B cell (primary cell): ENCODE measurements at regions not wholly inside any gene's neighbourhood (a gene's known extent, or its start where the extent isn't known, plus 50 kb on each side); places are given as distances from the start of the nearest gene placed in this dataset.

Experiments
- ATAC-seq: fragments of 200-7000 bp; cut with Tn5 transposase; one replicate; pipeline ENCODE4 v1.10.0; 2021; ENCODE audit warnings: low read depth, mild to moderate bottlenecking, moderate number of reproducible peaks, moderate library complexity
- CTCF ChIA-PET: fragments of 350-600 bp; sonication (Branson Sonifier 250); formaldehyde crosslinking; loops from one replicate; lab custom pipeline; 2021; ENCODE audit warnings: antibody characterized with exemption, inconsistent platforms; lab: Charles Lee
- POLR2A ChIA-PET: fragments of 350-600 bp; sonication (Branson Sonifier 250); formaldehyde crosslinking; loops from one replicate; lab custom pipeline; 2021; ENCODE audit warnings: antibody characterized with exemption; lab: Charles Lee
- DNase-seq: peaks from one replicate; pipeline ENCODE4 v3.0.0; 2013
- H2AFZ ChIP-seq: 2 replicates; pipeline ENCODE4 v1.6.1; 2012; ENCODE audit warnings: mild to moderate bottlenecking, low read depth, low read length; ENCODE audit not compliant: insufficient read depth, poor library complexity, severe bottlenecking
- H3K27ac ChIP-seq, 2 donors: 1 replicate in 1 of 2; 2 replicates in 1 of 2; pipeline ENCODE4 v1.5.1; 2012 to 2013; ENCODE audit warnings: low read length in 2 of 2, mild to moderate bottlenecking in 2 of 2, moderate library complexity in 1 of 2
- H3K27me3 ChIP-seq, 4 experiments: fragments of 200-600 bp in 1 of 4; sonication (generic) in 1 of 4; replicated peaks in 1 of 4; 1 replicate in 2 of 4; 2 replicates in 2 of 4; pipeline versions ENCODE4 v1.6.1 to v1.7.0; 2013 to 2016; ENCODE audit warnings: low read length in 3 of 4, mild to moderate bottlenecking in 2 of 4, mixed read lengths in 1 of 4, moderate library complexity in 1 of 4; ENCODE audit not compliant: insufficient read depth in 4 of 4, control insufficient read depth in 3 of 4; ENCODE audit errors: control extremely low read depth in 1 of 4
- H3K36me3 ChIP-seq, 2 experiments: replicated peaks in 1 of 2; 1 replicate in 1 of 2; 2 replicates in 1 of 2; pipeline versions ENCODE4 v1.6.1 to v1.7.1; 2013; ENCODE audit warnings: low read length in 1 of 2; ENCODE audit not compliant: insufficient read depth in 2 of 2, control insufficient read depth in 1 of 2; ENCODE audit errors: control extremely low read depth in 1 of 2, extremely low read depth in 1 of 2
- H3K4me1 ChIP-seq, 2 donors: fragments of 200-600 bp in 1 of 2; sonication (generic) in 1 of 2; 1 replicate in 1 of 2; 2 replicates in 1 of 2; pipeline versions ENCODE4 v1.5.1 to v1.6.1; 2013 to 2017; ENCODE audit warnings: low read length in 2 of 2; ENCODE audit not compliant: control insufficient read depth in 2 of 2, insufficient read depth in 2 of 2
- H3K4me2 ChIP-seq: replicated peaks from 2 replicates; pipeline ENCODE3; 2012; ENCODE audit warnings: mild to moderate bottlenecking, low read depth, low read length; ENCODE audit not compliant: poor library complexity, severe bottlenecking
- H3K4me3 ChIP-seq, 5 experiments: fragments of 200-600 bp in 1 of 5; sonication (generic) in 1 of 5; 1 replicate in 3 of 5; 2 replicates in 2 of 5; pipeline versions ENCODE4 v1.5.1 to v1.7.0; 2011 to 2016; ENCODE audit warnings: low read length in 4 of 5, mild to moderate bottlenecking in 4 of 5, low read depth in 2 of 5, control low read depth in 1 of 5, moderate library complexity in 1 of 5; ENCODE audit not compliant: insufficient read depth in 1 of 5; ENCODE audit errors: control extremely low read depth in 1 of 5, extremely low read depth in 1 of 5
- H3K79me2 ChIP-seq: fragments of 200-600 bp; sonication (generic); one replicate; pipeline ENCODE4 v1.6.0; 2016; ENCODE audit warnings: low read length; ENCODE audit not compliant: control insufficient read depth, insufficient read depth
- H3K9ac ChIP-seq: fragments of 200-600 bp; sonication (generic); 2 replicates; pipeline ENCODE4 v1.6.1; 2017; ENCODE audit warnings: mild to moderate bottlenecking, low read length, moderate library complexity
- H3K9me3 ChIP-seq, 3 donors: one replicate each; pipeline versions ENCODE4 v1.6.1 to v1.7.1; 2013; ENCODE audit warnings: low read length in 2 of 3; ENCODE audit not compliant: control insufficient read depth in 2 of 3, insufficient read depth in 1 of 3; ENCODE audit errors: control extremely low read depth in 1 of 3
- H4K20me1 ChIP-seq: 2 replicates; pipeline ENCODE4 v1.6.0; 2012; ENCODE audit warnings: mild to moderate bottlenecking, low read length; ENCODE audit not compliant: insufficient read depth, control insufficient read depth, poor library complexity, severe bottlenecking
- H3K27ac Mint-ChIP-seq: one replicate; pipeline ENCODE4 v1.8.0; 2021; ENCODE audit warnings: mixed read lengths
- H3K27me3 Mint-ChIP-seq: one replicate; pipeline ENCODE4 v1.8.0; 2021; ENCODE audit warnings: mixed read lengths
- H3K4me1 Mint-ChIP-seq: one replicate; pipeline ENCODE4 v1.8.0; 2021; ENCODE audit warnings: mixed read lengths
- H3K4me3 Mint-ChIP-seq: one replicate; pipeline ENCODE4 v1.8.0; 2021; ENCODE audit warnings: mixed read lengths
- H3K9me3 Mint-ChIP-seq: one replicate; pipeline ENCODE4 v1.8.0; 2022; ENCODE audit warnings: mixed read lengths; ENCODE audit not compliant: insufficient read depth
- CTCF ChIP-seq: fragments of 200-600 bp; IDR thresholded peaks from one replicate; pipeline ENCODE4 v1.8.0; 2022; ENCODE audit warnings: antibody characterized with exemption, mild to moderate bottlenecking
- EZH2 ChIP-seq: IDR thresholded peaks from 2 replicates; pipeline ENCODE4 v1.6.1; 2012; ENCODE audit warnings: borderline replicate concordance, low read depth, mild to moderate bottlenecking, moderate library complexity, low read length; ENCODE audit not compliant: insufficient read depth, poor library complexity, severe bottlenecking
- WGBS: methylation state at CpG from one replicate; pipeline ENCODE4 v1.1.5; 2013; ENCODE audit warnings: missing lambda C conversion rate; ENCODE audit not compliant: insufficient coverage; 5-methylcytosine and 5-hydroxymethylcytosine counted together
- intact Hi-C: fragments of 100-400 bp; cut with micrococcal nuclease; formaldehyde crosslinking; loops from one replicate; pipeline ENCODE4 v1.10.0; 2022

GRCh38 chr4:175166020-175166419 is 247.9 kb downstream of the ADAM29 start:
- H3K27me3 ChIP-seq, result no peaks in the 10 kb centered on the region
- no peak overlapping the region for H2AFZ ChIP-seq
- ATAC-seq (no peak), DNase-seq (no peak)
- H3K4me1 Mint-ChIP-seq, result no peaks in the 10 kb centered on the region
- no peaks in the 10 kb centered on the region for H3K9me3 ChIP-seq
- H3K4me1 ChIP-seq, result no peaks in the 10 kb centered on the region
- H4K20me1 ChIP-seq, result no peaks in the 10 kb centered on the region
- H3K27me3 Mint-ChIP-seq, result no peaks in the 10 kb centered on the region
- no peaks in the 10 kb centered on the region for H3K79me2 ChIP-seq
- H3K4me3 ChIP-seq, result no peak overlapping the region
- ChIA-PET POLR2A (no interaction called here), CTCF (no interaction called here)
- no peak overlapping the region for H3K4me3 Mint-ChIP-seq
- 80% methylated on average over 1 of the region's 2 CpGs for WGBS
- no peak overlapping the region for H3K27ac Mint-ChIP-seq
- no peaks in the 10 kb centered on the region for H3K36me3 ChIP-seq
- H3K9me3 Mint-ChIP-seq, result peaks cover 2% of the 10 kb centered on the region
- TF ChIP-seq CTCF (no peak), EZH2 (no peak)
- H3K4me2 ChIP-seq, result no peak overlapping the region
- no peak overlapping the region for H3K9ac ChIP-seq
- no peak overlapping the region for H3K27ac ChIP-seq
- intact Hi-C loops, result no loop called here

DNA sequence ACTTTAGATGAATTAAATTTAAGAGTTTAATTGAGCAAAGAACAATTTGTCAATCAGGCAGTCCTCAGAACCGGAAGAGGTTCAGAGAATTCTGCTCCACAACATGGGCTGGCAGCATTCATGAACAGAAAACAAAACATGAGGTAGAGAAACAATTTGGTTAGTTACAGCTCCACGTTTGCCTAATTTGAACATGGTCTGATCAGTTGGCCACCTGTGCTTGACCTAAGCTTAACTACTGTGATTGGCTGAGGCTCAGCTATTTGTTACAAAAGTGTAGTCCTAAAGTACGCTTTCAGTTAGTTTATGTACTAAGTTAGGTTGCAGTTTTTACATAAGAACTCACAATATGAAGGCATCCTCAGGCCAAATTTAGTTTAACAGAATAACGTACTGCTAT is 258.6 kb downstream of the ADAM29 start:
- no peaks in the 10 kb centered on the region for H3K27me3 ChIP-seq
- intact Hi-C loops, result no loop called here
- no peak overlapping the region for H3K4me3 ChIP-seq
- no peaks in the 10 kb centered on the region for H3K36me3 ChIP-seq
- TF ChIP-seq EZH2 (no peak), CTCF (no peak)
- no peaks in the 10 kb centered on the region for H4K20me1 ChIP-seq
- H3K4me1 ChIP-seq, result no peaks in the 10 kb centered on the region
- POLR2A ChIA-PET, result no interaction called here
- no peaks in the 10 kb centered on the region for H3K79me2 ChIP-seq
- H3K9ac ChIP-seq, result no peak overlapping the region
- no peak for ATAC-seq
- no peaks in the 10 kb centered on the region for H3K27me3 Mint-ChIP-seq
- H3K27ac Mint-ChIP-seq, result no peak overlapping the region
- DNase-seq, result no peak
- no peak overlapping the region for H3K4me3 Mint-ChIP-seq
- no peaks in the 10 kb centered on the region for H3K4me1 Mint-ChIP-seq
- H3K9me3 Mint-ChIP-seq, result no peaks in the 10 kb centered on the region
- H3K4me2 ChIP-seq, result no peak overlapping the region
- H3K9me3 ChIP-seq, result no peaks in the 10 kb centered on the region
- CTCF ChIA-PET, result no interaction called here
- no peak overlapping the region for H2AFZ ChIP-seq
- H3K27ac ChIP-seq, result no peak overlapping the region
- WGBS, result 85% methylated on average over 2 of the region's 4 CpGs
